ENCODE measurements at regions not wholly inside any gene's neighbourhood (a gene's known extent, or its start where the extent isn't known, plus 50 kb on each side); places are given as distances from the start of the nearest gene placed in this dataset.

DNA sequence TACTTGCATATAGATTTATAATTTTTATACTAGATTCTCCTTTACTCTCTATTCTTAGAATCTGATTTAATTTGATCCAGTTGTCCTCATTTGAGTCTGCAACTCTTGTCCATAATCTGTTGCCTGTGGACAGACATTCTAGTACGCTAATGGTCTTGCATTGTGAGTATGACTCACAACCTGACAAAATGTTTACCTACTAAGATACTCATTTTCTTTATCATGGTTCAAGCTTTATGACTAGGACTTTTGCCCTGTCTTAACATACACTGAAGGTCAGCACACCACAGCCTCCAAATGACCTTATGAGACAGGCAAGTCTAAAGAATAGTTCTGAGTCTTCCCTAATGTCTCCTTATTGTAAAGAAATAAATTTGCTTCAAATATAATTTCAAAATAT lies 142.3 kb upstream of the CDH7 start:
- no peak for DNase-seq (ENCODE audit: low spot score)
- in situ Hi-C loops (cut with HindIII; ENCODE audit: extremely low pct_ligation_motif_present, low pct_unique_long_range_greater_than_20kb), result no loop called here
- Histone ChIP-seq H3K4me1 (ENCODE audit: insufficient read depth, low read length) (no peaks in the 10 kb centered on the region), H3K27me3 (ENCODE audit: control insufficient read depth in 1 of 2, insufficient read depth in 2 of 2, low read length in 2 of 2) (no peaks in the 10 kb centered on the region), H3K4me2 (ENCODE audit: low read depth, low read length) (no peak overlapping the region), H3K27ac (ENCODE audit: extremely low read length, insufficient read depth, low read length) (no peak overlapping the region), H2AFZ (ENCODE audit: low read length) (no peak overlapping the region), H3K9ac (ENCODE audit: insufficient read depth, low read depth, low read length) (no peak overlapping the region), H3K9me3 (ENCODE audit: low read length) (no peaks in the 10 kb centered on the region), H3K79me2 (ENCODE audit: insufficient read depth, low read length) (no peaks in the 10 kb centered on the region), H3K36me3 (replicated peaks in 1 of 2; ENCODE audit: control insufficient read depth in 1 of 2, insufficient read depth in 2 of 2, low read length in 2 of 2) (no peaks in the 10 kb centered on the region), H3K4me3 (replicated peaks in 1 of 3; ENCODE audit: insufficient read depth in 1 of 3, low read depth in 2 of 3, low read length in 3 of 3) (no peak overlapping the region), H4K20me1 (ENCODE audit: insufficient read depth, low read length) (no peaks in the 10 kb centered on the region)
- FAIRE-seq, result no peak
- TF ChIP-seq NCOR1 (IDR thresholded peaks at IDR 0.05; ENCODE audit: borderline replicate concordance, low read length) (no peak), PITX1 (CRISPR knock-in tag; IDR thresholded peaks at IDR 0.05) (no peak), ZFP82 (CRISPR knock-in tag; IDR thresholded peaks at IDR 0.05; ENCODE audit: borderline replicate concordance) (no peak), BCL6 (CRISPR knock-in tag; IDR thresholded peaks at IDR 0.05) (no peak), ZNF572 (CRISPR knock-in tag; IDR thresholded peaks at IDR 0.05) (no peak), NFIC (IDR thresholded peaks at IDR 0.05; ENCODE audit: low read length) (no peak), ZNF816 (CRISPR knock-in tag; IDR thresholded peaks at IDR 0.05; ENCODE audit: borderline replicate concordance) (no peak), MXD3 (CRISPR knock-in tag; IDR thresholded peaks at IDR 0.05) (no peak)
- TF ChIP-seq, protein P1, sequence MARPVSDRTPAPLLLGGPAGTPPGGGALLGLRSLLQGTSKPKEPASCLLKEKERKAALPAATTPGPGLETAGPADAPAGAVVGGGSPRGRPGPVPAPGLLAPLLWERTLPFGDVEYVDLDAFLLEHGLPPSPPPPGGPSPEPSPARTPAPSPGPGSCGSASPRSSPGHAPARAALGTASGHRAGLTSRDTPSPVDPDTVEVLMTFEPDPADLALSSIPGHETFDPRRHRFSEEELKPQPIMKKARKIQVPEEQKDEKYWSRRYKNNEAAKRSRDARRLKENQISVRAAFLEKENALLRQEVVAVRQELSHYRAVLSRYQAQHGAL (CRISPR knock-in tag; IDR thresholded peaks at IDR 0.05; ENCODE audit: not compliant biosample characterization), result no peak
- TF ChIP-seq, protein P2, sequence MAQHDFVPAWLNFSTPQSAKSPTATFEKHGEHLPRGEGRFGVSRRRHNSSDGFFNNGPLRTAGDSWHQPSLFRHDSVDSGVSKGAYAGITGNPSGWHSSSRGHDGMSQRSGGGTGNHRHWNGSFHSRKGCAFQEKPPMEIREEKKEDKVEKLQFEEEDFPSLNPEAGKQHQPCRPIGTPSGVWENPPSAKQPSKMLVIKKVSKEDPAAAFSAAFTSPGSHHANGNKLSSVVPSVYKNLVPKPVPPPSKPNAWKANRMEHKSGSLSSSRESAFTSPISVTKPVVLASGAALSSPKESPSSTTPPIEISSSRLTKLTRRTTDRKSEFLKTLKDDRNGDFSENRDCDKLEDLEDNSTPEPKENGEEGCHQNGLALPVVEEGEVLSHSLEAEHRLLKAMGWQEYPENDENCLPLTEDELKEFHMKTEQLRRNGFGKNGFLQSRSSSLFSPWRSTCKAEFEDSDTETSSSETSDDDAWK (CRISPR knock-in tag; IDR thresholded peaks at IDR 0.05), result no peak
- ChIA-PET POLR2A (no interaction called here), CTCF (ENCODE audit: low intra/inter-chr PET ratio, low total read pairs) (no interaction called here)
- WGBS (ENCODE audit: low lambda C conversion rate), result 0% methylated on average over 1 of the region's 1 CpG
- intact Hi-C loops (cut with micrococcal nuclease; ENCODE audit: unreplicated experiment), result no loop called here
- BruUV-seq (replicated peaks), result no TSS peak
- no peak for ATAC-seq
